ENCODE measurements at regions not wholly inside any gene's neighbourhood (a gene's known extent, or its start where the extent isn't known, plus 50 kb on each side); places are given as distances from the start of the nearest gene placed in this dataset.

DNA sequence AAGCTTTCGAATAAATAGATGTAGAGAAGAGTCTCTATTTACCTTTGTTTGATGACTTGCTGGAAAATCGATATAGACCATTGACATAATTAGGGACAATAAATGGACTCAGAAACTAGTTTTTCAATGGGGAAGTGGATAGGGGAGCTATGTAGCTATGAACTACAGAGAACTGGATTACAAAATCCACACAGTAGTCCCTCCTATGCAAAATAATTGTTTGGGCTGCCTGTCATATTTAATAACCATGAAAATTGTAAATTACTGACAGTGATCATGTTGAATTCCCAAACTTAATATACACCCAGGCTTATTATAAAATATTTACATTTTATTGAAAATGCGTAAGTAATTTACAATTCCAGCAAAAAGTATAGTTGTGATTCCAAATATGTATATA lies 333.1 kb upstream of the FAM241A start:
- H3K27ac Mint-ChIP-seq, result no peak overlapping the region
- no peaks in the 10 kb centered on the region for H3K9me3 Mint-ChIP-seq
- DNase-seq (ENCODE audit: extremely low spot score, unreplicated experiment), result no peak
- H3K4me1 Mint-ChIP-seq (ENCODE audit: unreplicated experiment), result no peaks in the 10 kb centered on the region
- no peak overlapping the region for H3K4me3 Mint-ChIP-seq
- peaks cover 23% of the 10 kb centered on the region for H3K27me3 Mint-ChIP-seq
- TF ChIP-seq, protein P1, sequence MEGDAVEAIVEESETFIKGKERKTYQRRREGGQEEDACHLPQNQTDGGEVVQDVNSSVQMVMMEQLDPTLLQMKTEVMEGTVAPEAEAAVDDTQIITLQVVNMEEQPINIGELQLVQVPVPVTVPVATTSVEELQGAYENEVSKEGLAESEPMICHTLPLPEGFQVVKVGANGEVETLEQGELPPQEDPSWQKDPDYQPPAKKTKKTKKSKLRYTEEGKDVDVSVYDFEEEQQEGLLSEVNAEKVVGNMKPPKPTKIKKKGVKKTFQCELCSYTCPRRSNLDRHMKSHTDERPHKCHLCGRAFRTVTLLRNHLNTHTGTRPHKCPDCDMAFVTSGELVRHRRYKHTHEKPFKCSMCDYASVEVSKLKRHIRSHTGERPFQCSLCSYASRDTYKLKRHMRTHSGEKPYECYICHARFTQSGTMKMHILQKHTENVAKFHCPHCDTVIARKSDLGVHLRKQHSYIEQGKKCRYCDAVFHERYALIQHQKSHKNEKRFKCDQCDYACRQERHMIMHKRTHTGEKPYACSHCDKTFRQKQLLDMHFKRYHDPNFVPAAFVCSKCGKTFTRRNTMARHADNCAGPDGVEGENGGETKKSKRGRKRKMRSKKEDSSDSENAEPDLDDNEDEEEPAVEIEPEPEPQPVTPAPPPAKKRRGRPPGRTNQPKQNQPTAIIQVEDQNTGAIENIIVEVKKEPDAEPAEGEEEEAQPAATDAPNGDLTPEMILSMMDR (conservative IDR thresholded peaks at IDR 0.05), result no peak
- H3K36me3 Mint-ChIP-seq, result no peaks in the 10 kb centered on the region

DNA sequence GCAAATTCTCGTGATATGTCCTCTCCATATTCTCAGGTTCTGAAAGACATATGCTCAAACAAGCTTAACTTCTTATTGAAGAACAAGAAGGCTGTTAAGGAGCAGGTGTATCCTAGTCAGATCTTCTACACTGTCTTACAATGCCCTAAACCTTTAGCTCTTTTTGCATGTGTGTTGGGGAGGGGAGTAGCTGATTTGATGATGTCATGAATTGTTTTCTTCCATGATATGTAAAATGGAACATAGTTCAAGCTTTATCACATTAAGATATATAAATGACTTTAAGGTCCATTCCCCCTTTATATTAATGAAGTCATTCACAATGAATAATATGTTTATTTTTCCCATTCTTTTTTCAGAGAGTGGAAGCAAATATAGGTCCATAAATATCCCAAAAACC lies 332.5 kb upstream of the FAM241A start:
- H3K36me3 Mint-ChIP-seq, result no peaks in the 10 kb centered on the region
- no peaks in the 10 kb centered on the region for H3K4me1 Mint-ChIP-seq (ENCODE audit: unreplicated experiment)
- H3K27me3 Mint-ChIP-seq, result peaks cover 19% of the 10 kb centered on the region
- H3K27ac Mint-ChIP-seq, result no peak overlapping the region
- TF ChIP-seq, protein P1 (conservative IDR thresholded peaks at IDR 0.05), result no peak
- no peak overlapping the region for H3K4me3 Mint-ChIP-seq
- H3K9me3 Mint-ChIP-seq, result no peaks in the 10 kb centered on the region
- DNase-seq (ENCODE audit: extremely low spot score, unreplicated experiment), result no peak

DNA sequence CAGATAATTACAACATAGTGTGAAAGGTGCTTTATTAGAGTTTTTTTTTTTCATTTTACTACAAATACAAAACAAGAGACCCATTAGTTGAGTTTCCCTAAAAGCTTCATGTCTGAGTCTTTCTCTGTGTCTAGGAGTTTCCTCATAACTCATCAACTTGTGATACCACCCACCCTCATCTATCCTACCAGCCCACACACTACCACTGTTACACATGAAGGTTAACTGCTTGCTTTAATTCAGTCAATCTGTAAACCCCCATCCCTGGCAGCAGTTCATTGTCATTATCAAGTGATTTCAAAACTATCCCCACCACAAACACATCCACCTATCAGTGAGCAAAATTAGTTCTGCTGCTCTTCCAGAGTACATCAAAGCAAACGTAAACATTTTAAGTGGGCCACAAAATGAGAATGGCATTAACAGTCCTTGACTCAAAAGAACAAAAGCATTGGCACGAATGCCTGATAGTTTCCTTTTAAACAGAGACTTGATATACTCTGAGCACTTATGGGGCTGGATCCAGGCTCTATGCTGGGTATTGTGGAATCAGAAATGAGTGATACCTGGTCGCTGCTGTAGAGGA lies 331.6 kb upstream of the FAM241A start:
- DNase-seq (ENCODE audit: extremely low spot score, unreplicated experiment), result no peak
- no peaks in the 10 kb centered on the region for H3K36me3 Mint-ChIP-seq
- H3K9me3 Mint-ChIP-seq, result no peaks in the 10 kb centered on the region
- TF ChIP-seq, protein P1 (conservative IDR thresholded peaks at IDR 0.05), result no peak
- H3K4me3 Mint-ChIP-seq, result no peak overlapping the region
- no peaks in the 10 kb centered on the region for H3K4me1 Mint-ChIP-seq (ENCODE audit: unreplicated experiment)
- H3K27me3 Mint-ChIP-seq, result peaks cover 10% of the 10 kb centered on the region
- no peak overlapping the region for H3K27ac Mint-ChIP-seq

DNA sequence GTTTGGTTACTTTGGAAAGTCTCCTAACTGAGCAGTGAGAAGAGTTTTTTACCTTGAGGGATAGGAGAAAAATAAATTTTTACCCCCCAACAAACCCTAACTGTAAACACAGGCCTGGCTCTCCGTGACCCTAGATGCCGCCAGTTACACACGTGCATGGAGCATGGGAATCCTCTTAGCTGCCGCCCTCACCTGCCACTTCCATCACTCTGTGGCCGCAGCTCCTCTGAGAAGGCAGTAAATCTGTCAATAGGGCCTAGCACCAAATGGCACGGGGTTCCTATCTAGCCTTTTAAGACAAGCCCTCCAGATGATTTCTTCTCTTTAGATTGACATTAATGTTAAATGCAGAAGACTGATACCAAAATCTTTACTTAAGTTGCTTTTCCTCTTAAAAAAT lies 330.3 kb upstream of the FAM241A start:
- Mint-ChIP-seq H3K9me3 (no peaks in the 10 kb centered on the region), H3K4me1 (ENCODE audit: unreplicated experiment) (no peaks in the 10 kb centered on the region), H3K4me3 (no peak overlapping the region), H3K27ac (no peak overlapping the region), H3K27me3 (peaks cover 6% of the 10 kb centered on the region), H3K36me3 (no peaks in the 10 kb centered on the region)
- TF ChIP-seq, protein P1 (conservative IDR thresholded peaks at IDR 0.05), result no peak
- no peak for DNase-seq (ENCODE audit: extremely low spot score, unreplicated experiment)

DNA sequence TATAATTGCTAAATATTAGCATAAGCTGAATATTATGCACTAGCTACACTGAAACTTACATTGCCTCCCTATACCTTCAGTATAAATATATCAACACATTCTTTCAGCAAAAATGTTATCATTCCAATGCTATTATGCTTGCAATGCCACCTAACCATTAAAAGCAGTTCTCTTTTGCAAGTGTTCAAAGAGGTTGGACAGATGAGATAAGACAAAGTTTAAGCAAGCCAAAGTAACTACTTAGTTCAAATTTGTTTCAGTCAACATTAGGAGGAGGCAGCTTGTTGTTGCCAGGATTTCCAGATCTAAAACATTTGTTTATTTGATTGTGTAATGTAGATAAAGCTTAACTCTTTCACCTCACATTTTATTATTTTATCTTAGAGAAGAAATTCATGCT lies 323.9 kb upstream of the FAM241A start:
- TF ChIP-seq, protein P1 (conservative IDR thresholded peaks at IDR 0.05), result no peak
- Mint-ChIP-seq H3K4me1 (ENCODE audit: unreplicated experiment) (no peaks in the 10 kb centered on the region), H3K4me3 (no peak overlapping the region), H3K27me3 (peaks cover 3% of the 10 kb centered on the region), H3K9me3 (no peaks in the 10 kb centered on the region), H3K36me3 (no peaks in the 10 kb centered on the region), H3K27ac (no peak overlapping the region)
- no peak for DNase-seq (ENCODE audit: extremely low spot score, unreplicated experiment)

DNA sequence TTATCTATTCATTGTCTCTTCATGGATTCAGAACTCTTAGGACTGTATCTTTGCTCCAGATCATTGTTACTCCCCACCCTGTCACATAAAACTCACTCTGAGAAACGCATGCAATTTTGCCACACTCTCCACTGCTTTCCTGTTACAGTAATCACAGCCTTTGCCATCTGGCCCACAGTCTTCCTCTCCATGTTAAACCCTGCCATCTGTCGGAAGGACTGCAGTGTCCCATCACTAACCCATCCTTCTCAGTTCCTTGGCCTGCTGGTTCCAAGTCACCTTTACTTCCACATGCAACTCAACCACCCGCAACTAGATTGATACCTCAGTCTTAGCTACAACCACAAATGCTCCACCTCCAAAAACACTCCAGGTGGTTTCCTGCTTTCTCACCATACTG lies 308.7 kb upstream of the FAM241A start:
- no peak for DNase-seq (ENCODE audit: extremely low spot score, unreplicated experiment)
- Mint-ChIP-seq H3K27ac (no peak overlapping the region), H3K4me3 (no peak overlapping the region), H3K4me1 (ENCODE audit: unreplicated experiment) (peaks cover 4% of the 10 kb centered on the region), H3K36me3 (no peaks in the 10 kb centered on the region), H3K9me3 (no peaks in the 10 kb centered on the region), H3K27me3 (peaks cover 14% of the 10 kb centered on the region)
- TF ChIP-seq, protein P1 (conservative IDR thresholded peaks at IDR 0.05), result no peak

Measured in type B pancreatic cell (in vitro differentiated cells).